B cell (primary cell): ENCODE measurements at regions not wholly inside any gene's neighbourhood (a gene's known extent, or its start where the extent isn't known, plus 50 kb on each side); places are given as distances from the start of the nearest gene placed in this dataset.

Source experiments
- CTCF ChIP-seq: fragments of 200-600 bp; IDR thresholded peaks from one replicate; pipeline ENCODE4 v1.8.0; 2022; ENCODE audit warnings: antibody characterized with exemption, mild to moderate bottlenecking
- EZH2 ChIP-seq: IDR thresholded peaks from 2 replicates; pipeline ENCODE4 v1.6.1; 2012; ENCODE audit warnings: borderline replicate concordance, low read depth, mild to moderate bottlenecking, moderate library complexity, low read length; ENCODE audit not compliant: insufficient read depth, poor library complexity, severe bottlenecking

GRCh38 chr1:147815503-147815902 is 55.1 kb upstream of the GJA5 start:
- TF ChIP-seq CTCF (no peak), EZH2 (no peak)
